ENCODE measurements at regions not wholly inside any gene's neighbourhood (a gene's known extent, or its start where the extent isn't known, plus 50 kb on each side); places are given as distances from the start of the nearest gene placed in this dataset.

- TF ChIP-seq CTCF (conservative IDR thresholded peaks at IDR 0.05) (no peak), EZH2 (IDR thresholded peaks at IDR 0.05; ENCODE audit: low read depth) (no peak)
Observed at GRCh38 chr1:73886716-73887115, 311.3 kb downstream of the LRRIQ3 start.

Data from PC-9 (cell line).